Stomach (tissue), 4 donors: ENCODE measurements at regions not wholly inside any gene's neighbourhood (a gene's known extent, or its start where the extent isn't known, plus 50 kb on each side); places are given as distances from the start of the nearest gene placed in this dataset.

Experiments used
- POLR2A ChIP-seq, 4 donors: fragments of 450-650 bp; IDR thresholded peaks; one replicate each; pipeline ENCODE4 v1.6.1; 2016; ENCODE audit warnings: antibody characterized with exemption in 4 of 4, control low read depth in 2 of 4, mild to moderate bottlenecking in 1 of 4, moderate library complexity in 1 of 4
- POLR2AphosphoS5 ChIP-seq, 3 donors: sonication (generic); formaldehyde crosslinking; IDR thresholded peaks; one replicate each; pipeline ENCODE4 v1.6.1; 2016; ENCODE audit warnings: antibody characterized with exemption in 3 of 3
- TF ChIP-seq, protein P1 (sequence below), 7 experiments: fragments of 450-650 bp in 4 of 7; fragments of 200-600 bp in 3 of 7; sonication (generic) in 3 of 7; IDR thresholded peaks; one replicate each; pipeline ENCODE4 v1.5.1; 2016 to 2019; ENCODE audit warnings: antibody characterized with exemption in 7 of 7, control low read depth in 2 of 7, mild to moderate bottlenecking in 1 of 7

DNA sequence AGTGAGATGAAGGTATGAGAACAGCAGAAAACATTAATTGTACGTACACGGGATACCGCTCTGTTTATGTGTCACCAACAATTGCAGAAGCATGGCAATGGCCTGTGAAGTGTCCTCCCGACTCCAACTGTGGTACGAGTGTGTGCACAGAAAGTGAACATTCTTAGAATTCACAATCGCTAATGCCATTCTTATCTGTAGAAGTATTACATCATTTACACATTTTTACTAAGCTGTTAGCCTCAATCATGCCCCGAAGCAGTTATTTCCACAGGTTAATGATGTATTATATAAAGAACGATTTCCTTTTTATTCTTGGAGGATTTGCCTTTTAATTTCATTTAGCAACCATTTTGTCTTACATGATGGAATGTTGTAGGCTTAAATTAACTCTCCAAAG is 103.4 kb downstream of the EVX1 start:
- TF ChIP-seq, protein P1, sequence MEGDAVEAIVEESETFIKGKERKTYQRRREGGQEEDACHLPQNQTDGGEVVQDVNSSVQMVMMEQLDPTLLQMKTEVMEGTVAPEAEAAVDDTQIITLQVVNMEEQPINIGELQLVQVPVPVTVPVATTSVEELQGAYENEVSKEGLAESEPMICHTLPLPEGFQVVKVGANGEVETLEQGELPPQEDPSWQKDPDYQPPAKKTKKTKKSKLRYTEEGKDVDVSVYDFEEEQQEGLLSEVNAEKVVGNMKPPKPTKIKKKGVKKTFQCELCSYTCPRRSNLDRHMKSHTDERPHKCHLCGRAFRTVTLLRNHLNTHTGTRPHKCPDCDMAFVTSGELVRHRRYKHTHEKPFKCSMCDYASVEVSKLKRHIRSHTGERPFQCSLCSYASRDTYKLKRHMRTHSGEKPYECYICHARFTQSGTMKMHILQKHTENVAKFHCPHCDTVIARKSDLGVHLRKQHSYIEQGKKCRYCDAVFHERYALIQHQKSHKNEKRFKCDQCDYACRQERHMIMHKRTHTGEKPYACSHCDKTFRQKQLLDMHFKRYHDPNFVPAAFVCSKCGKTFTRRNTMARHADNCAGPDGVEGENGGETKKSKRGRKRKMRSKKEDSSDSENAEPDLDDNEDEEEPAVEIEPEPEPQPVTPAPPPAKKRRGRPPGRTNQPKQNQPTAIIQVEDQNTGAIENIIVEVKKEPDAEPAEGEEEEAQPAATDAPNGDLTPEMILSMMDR (IDR thresholded peaks at IDR 0.05) = no peak
- TF ChIP-seq POLR2A (IDR thresholded peaks at IDR 0.05) (no peak), POLR2AphosphoS5 (IDR thresholded peaks at IDR 0.05) (no peak)
